Hematopoietic multipotent progenitor cell treated with erythropoietin and hydrocortisone succinate and interleukin-3 and kit ligand, for 15 days (in vitro differentiated cells): ENCODE measurements at regions not wholly inside any gene's neighbourhood (a gene's known extent, or its start where the extent isn't known, plus 50 kb on each side); places are given as distances from the start of the nearest gene placed in this dataset.

Experiments used
- DNase-seq: peaks from one replicate; pipeline ENCODE4 v3.0.0-alpha.2; 2015; ENCODE audit warnings: low spot score

- peak; percentile 26 for DNase-seq
Observed at GRCh38 chrX:16445166-16445752, 204.7 kb upstream of the S100G start.

DNA sequence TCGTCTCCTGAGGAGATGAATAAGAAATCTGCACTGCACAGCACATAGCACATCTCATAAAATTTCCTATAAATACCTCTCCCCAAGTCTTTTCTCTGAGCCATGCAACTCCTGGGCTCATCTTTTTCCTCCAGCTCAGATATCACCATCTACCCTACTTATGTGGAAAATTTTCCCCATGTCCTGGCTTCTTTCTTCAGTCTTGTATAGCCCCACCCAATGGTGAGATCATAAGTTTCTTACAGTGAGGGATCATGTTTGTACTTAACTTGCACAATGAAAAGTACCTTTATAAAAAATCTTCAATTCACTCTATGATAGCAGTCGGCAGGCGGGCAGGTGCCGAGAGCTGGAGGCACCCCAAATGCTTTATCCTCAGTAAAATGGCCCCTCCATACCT is 198.6 kb upstream of the S100G start:
- DNase-seq, result no peak

DNA sequence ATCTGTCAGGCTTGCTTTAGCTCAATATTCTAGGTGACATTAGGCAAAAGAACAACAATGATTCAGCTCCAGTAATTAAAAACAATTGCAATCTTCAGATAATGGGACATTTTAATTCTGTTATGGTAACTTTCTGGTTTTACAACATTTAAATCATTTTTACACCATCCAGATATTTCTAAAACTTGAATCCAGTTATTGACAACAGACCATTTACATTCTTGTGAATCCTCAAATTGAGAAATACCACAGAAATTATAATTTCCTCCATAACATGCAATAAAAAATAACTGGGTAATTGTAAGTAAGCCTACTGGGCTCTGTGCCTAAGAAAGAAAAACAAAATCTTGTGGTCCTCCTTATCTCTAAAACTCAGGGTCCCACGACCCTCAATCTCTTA is 195.0 kb upstream of the S100G start:
- DNase-seq, result no peak

GRCh38 chrX:16457239-16457638 is 192.7 kb upstream of the S100G start:
- DNase-seq, result no peak

GRCh38 chrX:16458208-16458607 is 191.8 kb upstream of the S100G start:
- DNase-seq, result no peak

GRCh38 chrX:16459008-16459407 is 190.9 kb upstream of the S100G start:
- no peak for DNase-seq

GRCh38 chrX:16461968-16462367 is 188.0 kb upstream of the S100G start:
- DNase-seq, result no peak

GRCh38 chrX:16462912-16463311 is 187.0 kb upstream of the S100G start:
- DNase-seq, result no peak

DNA sequence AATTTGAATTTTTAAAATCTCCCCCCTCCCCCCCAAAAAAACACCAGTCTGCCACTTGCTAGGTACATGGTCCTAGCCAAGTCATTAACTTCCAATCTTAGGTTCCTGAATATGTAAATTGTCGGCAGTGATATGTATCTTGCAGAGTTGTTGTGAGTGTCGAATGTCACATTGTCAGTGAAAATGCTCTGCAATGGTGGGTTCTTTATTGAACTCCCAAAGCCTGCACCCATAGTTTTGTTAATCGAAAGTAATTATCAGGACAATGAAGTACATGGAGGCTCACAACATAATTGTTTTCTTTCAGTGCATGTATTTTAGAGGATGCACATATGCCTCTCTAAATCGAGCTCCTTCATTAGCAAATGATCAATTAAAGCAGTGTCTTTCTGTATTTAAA is 185.6 kb upstream of the S100G start:
- no peak for DNase-seq

- DNase-seq, result no peak
Observed at GRCh38 chrX:16465081-16465876, 184.7 kb upstream of the S100G start.

DNA sequence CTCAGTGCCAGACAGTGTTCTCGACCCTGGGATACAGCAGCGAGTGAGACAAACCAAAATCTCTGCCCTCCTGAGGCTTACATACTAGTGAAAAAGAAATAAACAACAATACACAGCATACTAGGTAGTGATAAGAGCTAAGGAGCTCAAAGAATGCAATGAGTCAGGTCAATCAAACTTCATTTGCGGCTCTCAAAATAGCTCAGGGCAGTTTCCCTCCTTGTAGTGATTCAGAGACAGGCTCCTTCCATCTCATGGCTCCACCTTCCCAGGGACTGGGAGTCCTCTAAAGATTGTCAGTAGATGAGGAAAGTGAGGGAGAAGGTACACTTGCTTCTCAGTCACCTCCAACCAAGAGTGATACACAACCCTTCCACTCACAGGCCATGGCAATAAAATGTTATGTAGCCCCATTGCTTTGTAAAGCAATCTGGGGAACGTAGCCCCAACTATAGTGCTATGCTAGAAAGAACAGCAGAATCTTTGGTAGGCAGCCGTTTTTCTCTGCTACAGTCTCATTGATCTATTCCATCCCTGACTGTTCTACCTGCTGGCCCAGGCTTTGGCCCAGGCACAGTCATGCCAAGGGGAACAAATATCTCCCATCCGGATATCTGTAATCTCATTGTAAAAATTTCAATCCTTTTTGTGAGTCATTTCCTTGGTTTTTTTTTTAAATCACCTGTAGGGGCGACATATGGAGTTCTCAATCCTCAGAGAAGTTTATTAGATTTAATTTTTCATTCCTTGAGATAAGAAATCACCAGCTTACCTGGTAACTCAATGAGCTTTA is 183.1 kb upstream of the S100G start:
- DNase-seq, result no peak

GRCh38 chrX:16469870-16470269 is 180.1 kb upstream of the S100G start:
- no peak for DNase-seq

DNA sequence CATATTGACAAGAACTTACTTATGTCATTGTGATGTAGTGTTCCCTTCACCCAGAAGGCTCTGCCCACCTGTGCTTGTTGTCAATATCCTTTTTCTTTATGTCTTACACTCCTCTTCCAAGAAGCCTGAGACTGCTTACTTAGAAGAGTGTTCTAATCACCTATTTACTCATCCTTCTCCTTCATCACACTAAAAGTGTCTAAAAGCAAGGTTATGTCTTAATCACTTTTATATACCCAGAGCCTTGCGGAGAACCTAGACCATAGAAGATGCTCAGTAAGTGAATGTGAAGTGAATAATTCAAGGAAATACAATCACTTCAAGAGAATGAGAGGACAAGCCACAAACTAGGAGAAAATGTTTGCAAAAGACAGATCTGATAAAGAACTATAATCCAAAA is 177.6 kb upstream of the S100G start:
- DNase-seq, result no peak

DNA sequence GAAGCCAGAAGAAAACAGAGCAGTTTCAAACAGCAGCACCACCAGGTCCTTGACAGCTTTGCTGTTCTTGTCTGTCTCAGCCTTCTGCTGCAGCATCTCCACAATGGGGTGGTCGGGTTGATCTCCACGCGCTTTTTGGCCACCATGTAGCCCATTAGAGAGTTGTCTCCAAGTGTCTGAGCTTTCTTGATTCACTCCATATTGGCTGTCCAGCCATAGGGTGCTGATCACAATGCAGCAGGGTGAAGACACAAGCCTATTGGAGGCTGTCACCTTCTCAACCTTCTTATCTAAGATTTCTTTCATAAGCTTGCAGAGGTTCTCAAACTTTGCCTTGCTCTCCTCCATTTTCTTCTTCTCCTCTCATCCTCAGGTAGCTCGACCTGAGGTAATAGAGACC is 175.4 kb upstream of the S100G start:
- no peak for DNase-seq

- DNase-seq, result no peak
Observed at GRCh38 chrX:16476009-16476408, 173.9 kb upstream of the S100G start.

GRCh38 chrX:16476692-16477091 is 173.3 kb upstream of the S100G start:
- no peak for DNase-seq

- no peak for DNase-seq
Observed at GRCh38 chrX:16479206-16479869, 170.6 kb upstream of the S100G start.

GRCh38 chrX:16480049-16480448 is 169.9 kb upstream of the S100G start:
- DNase-seq, result no peak

- no peak for DNase-seq
Observed at GRCh38 chrX:16484338-16484737, 165.6 kb upstream of the S100G start.

GRCh38 chrX:16487620-16488385 is 162.2 kb upstream of the S100G start:
- DNase-seq, result no peak

GRCh38 chrX:16488959-16489358 is 161.0 kb upstream of the S100G start:
- no peak for DNase-seq

GRCh38 chrX:16491461-16491860 is 158.5 kb upstream of the S100G start:
- no peak for DNase-seq
